Pons (tissue), 1 donor: ENCODE measurements at regions not wholly inside any gene's neighbourhood (a gene's known extent, or its start where the extent isn't known, plus 50 kb on each side); places are given as distances from the start of the nearest gene placed in this dataset.
"Not testable (repeated sequence)": the region's sequence is repeated elsewhere in the genome, so short reads cannot be mapped to it uniquely, and the experiment has no call there.

Source experiments
- DNase-seq: peaks from one replicate; pipeline ENCODE4 v3.0.0-alpha.2; 2016; ENCODE audit warnings: low spot score

- no peak for DNase-seq
Observed at GRCh38 chr16:59108374-59108773, 374.3 kb upstream of the GOT2 start.

- DNase-seq: not testable (repeated sequence)
Observed at GRCh38 chr16:59096682-59097081, 362.6 kb upstream of the GOT2 start.

- no peak for DNase-seq
Observed at GRCh38 chr16:59090541-59090940, 356.4 kb upstream of the GOT2 start.

- no peak for DNase-seq
Observed at GRCh38 chr16:59088431-59088830, 354.3 kb upstream of the GOT2 start.

GRCh38 chr16:59087641-59088040, 353.5 kb upstream of the GOT2 start:
- no peak for DNase-seq

- peak; percentile 64 for DNase-seq
Observed at GRCh38 chr16:59067205-59067604, 333.1 kb upstream of the GOT2 start.

- DNase-seq: no peak
Observed at GRCh38 chr16:59060207-59060606, 326.1 kb upstream of the GOT2 start.

GRCh38 chr16:59058250-59058649, 324.1 kb upstream of the GOT2 start:
- peak; percentile 6 for DNase-seq

GRCh38 chr16:59053911-59054310, 319.8 kb upstream of the GOT2 start:
- DNase-seq: no peak

GRCh38 chr16:59052231-59052630, 318.1 kb upstream of the GOT2 start:
- no peak for DNase-seq

- DNase-seq: no peak
Observed at GRCh38 chr16:59048876-59049275, 314.8 kb upstream of the GOT2 start.

GRCh38 chr16:59047114-59047513, 313.0 kb upstream of the GOT2 start:
- no peak for DNase-seq

GRCh38 chr16:59046335-59046734, 312.2 kb upstream of the GOT2 start:
- no peak for DNase-seq

GRCh38 chr16:59045501-59045900, 311.4 kb upstream of the GOT2 start:
- DNase-seq: no peak

GRCh38 chr16:59044616-59045015, 310.5 kb upstream of the GOT2 start:
- no peak for DNase-seq

- DNase-seq: peak; percentile 47
Observed at GRCh38 chr16:59042301-59042700, 308.2 kb upstream of the GOT2 start.

- DNase-seq: peak; percentile 48
Observed at GRCh38 chr16:59039066-59039720, 305.1 kb upstream of the GOT2 start.

- no peak for DNase-seq
Observed at GRCh38 chr16:59030923-59031485, 296.9 kb upstream of the GOT2 start.

- DNase-seq: no peak
Observed at GRCh38 chr16:59021751-59022150, 287.6 kb upstream of the GOT2 start.

GRCh38 chr16:59013930-59014329, 279.8 kb upstream of the GOT2 start:
- DNase-seq: no peak

- no peak for DNase-seq
Observed at GRCh38 chr16:58999762-59000161, 265.6 kb upstream of the GOT2 start.

- DNase-seq: not testable (repeated sequence)
Observed at GRCh38 chr16:58992755-58993154, 258.6 kb upstream of the GOT2 start.

GRCh38 chr16:58983181-58983965, 249.3 kb upstream of the GOT2 start:
- DNase-seq: not testable (repeated sequence)
